NT2/D1 (cell line): ENCODE measurements at regions not wholly inside any gene's neighbourhood (a gene's known extent, or its start where the extent isn't known, plus 50 kb on each side); places are given as distances from the start of the nearest gene placed in this dataset.

ENCODE experiments used
- SUZ12 ChIP-seq: IDR thresholded peaks from 2 replicates; pipeline ENCODE4 v1.6.1; 2011; ENCODE audit not compliant: insufficient read length, insufficient read depth; ENCODE audit errors: extremely low read depth
- YY1 ChIP-seq: IDR thresholded peaks from 2 replicates; pipeline ENCODE4 v1.6.1; 2011; ENCODE audit not compliant: insufficient read length, insufficient read depth
- ZNF274 ChIP-seq: IDR thresholded peaks from 2 replicates; pipeline ENCODE4 v1.6.1; 2011; ENCODE audit warnings: mild to moderate bottlenecking, low read depth, low read length

- TF ChIP-seq YY1, result no peak
- no peak for TF ChIP-seq ZNF274
- TF ChIP-seq SUZ12, result no peak
Measured at GRCh38 chr11:33540946-33541915, 159.4 kb downstream of the C11orf91 start.
